H1 (cell line): ENCODE measurements at regions not wholly inside any gene's neighbourhood (a gene's known extent, or its start where the extent isn't known, plus 50 kb on each side); places are given as distances from the start of the nearest gene placed in this dataset.

Source experiments
- BRCA1 ChIP-seq: IDR thresholded peaks from 2 replicates; pipeline ENCODE4 v1.6.1; 2012; ENCODE audit warnings: low read depth, low read length, improper control_type of control experiment
- CEBPB ChIP-seq: IDR thresholded peaks from 2 replicates; pipeline ENCODE4 v1.6.1; 2012; ENCODE audit warnings: low read depth, low read length
- CREB1 ChIP-seq: IDR thresholded peaks from 2 replicates; pipeline ENCODE4 v1.6.1; 2012; ENCODE audit warnings: inconsistent platforms
- POLR2A ChIP-seq, 2 experiments: IDR thresholded peaks; 1 replicate in 1 of 2; 2 replicates in 1 of 2; pipeline ENCODE4 v1.6.1; 2011; ENCODE audit warnings: low read depth in 2 of 2, low read length in 2 of 2, mild to moderate bottlenecking in 2 of 2; ENCODE audit errors: control extremely low read depth in 1 of 2

GRCh38 chr2:156765450-156765849 lies 329.3 kb downstream of the GPD2 start (continued):
- no peak for TF ChIP-seq BRCA1
- no peak for TF ChIP-seq POLR2A (IDR thresholded peaks at IDR 0.05; ENCODE audit: control extremely low read depth in 1 of 2, low read depth in 2 of 2, low read length in 2 of 2)
- TF ChIP-seq CREB1, result no peak
- TF ChIP-seq CEBPB, result no peak
